IPS-18c (cell line): ENCODE measurements at regions not wholly inside any gene's neighbourhood (a gene's known extent, or its start where the extent isn't known, plus 50 kb on each side); places are given as distances from the start of the nearest gene placed in this dataset.

Experiments used
- H3K4me3 ChIP-seq: 2 replicates; pipeline ENCODE4 v1.7.0; 2013; ENCODE audit warnings: low read depth, mild to moderate bottlenecking, low read length, moderate library complexity; ENCODE audit not compliant: insufficient read depth
- H3K9me3 ChIP-seq: one replicate; pipeline ENCODE4 v1.6.1; 2013; ENCODE audit warnings: mild to moderate bottlenecking, low read length, moderate library complexity; ENCODE audit not compliant: control insufficient read depth, insufficient read depth

GRCh38 chr13:80751854-80752253 is 410.9 kb upstream of the SPRY2 start:
- H3K9me3 ChIP-seq = no peaks in the 10 kb centered on the region
- no peak overlapping the region for H3K4me3 ChIP-seq

GRCh38 chr13:80744147-80744914 is 403.4 kb upstream of the SPRY2 start:
- H3K4me3 ChIP-seq = no peak overlapping the region

GRCh38 chr13:80742033-80742432 is 401.1 kb upstream of the SPRY2 start:
- no peaks in the 10 kb centered on the region for H3K9me3 ChIP-seq

More at GRCh38 chr13:80744147-80744914, 403.4 kb upstream of the SPRY2 start:
- no peaks in the 10 kb centered on the region for H3K9me3 ChIP-seq

DNA sequence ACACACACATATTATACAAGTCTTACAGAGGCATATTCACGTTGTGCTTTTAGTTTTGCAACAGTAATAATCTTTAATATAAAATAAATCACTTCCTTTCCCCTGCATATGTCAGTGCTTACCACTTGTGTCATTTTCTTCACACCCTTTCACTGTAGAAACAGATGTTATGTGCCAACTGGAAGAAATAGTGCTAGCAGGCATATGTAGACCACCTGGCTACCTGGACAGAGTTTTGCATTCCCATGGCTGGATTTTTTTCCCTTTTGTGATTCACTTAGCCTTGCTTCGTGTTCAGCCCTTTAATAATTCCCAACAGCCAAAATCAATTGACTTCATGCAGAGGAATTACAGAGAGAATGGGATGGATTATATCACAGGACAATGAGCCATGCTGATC is 399.1 kb upstream of the SPRY2 start:
- H3K4me3 ChIP-seq = no peak overlapping the region
- H3K9me3 ChIP-seq = no peaks in the 10 kb centered on the region

More at GRCh38 chr13:80742033-80742432, 401.1 kb upstream of the SPRY2 start:
- no peak overlapping the region for H3K4me3 ChIP-seq

- no peak overlapping the region for H3K4me3 ChIP-seq
Observed at GRCh38 chr13:80737513-80737912, 396.6 kb upstream of the SPRY2 start.

GRCh38 chr13:80727321-80727975 is 386.5 kb upstream of the SPRY2 start:
- no peak overlapping the region for H3K4me3 ChIP-seq
- H3K9me3 ChIP-seq = no peaks in the 10 kb centered on the region

More at GRCh38 chr13:80737513-80737912, 396.6 kb upstream of the SPRY2 start:
- no peaks in the 10 kb centered on the region for H3K9me3 ChIP-seq

- Histone ChIP-seq H3K4me3 (no peak overlapping the region), H3K9me3 (no peaks in the 10 kb centered on the region)
Observed at GRCh38 chr13:80726868-80727267, 385.9 kb upstream of the SPRY2 start.

DNA sequence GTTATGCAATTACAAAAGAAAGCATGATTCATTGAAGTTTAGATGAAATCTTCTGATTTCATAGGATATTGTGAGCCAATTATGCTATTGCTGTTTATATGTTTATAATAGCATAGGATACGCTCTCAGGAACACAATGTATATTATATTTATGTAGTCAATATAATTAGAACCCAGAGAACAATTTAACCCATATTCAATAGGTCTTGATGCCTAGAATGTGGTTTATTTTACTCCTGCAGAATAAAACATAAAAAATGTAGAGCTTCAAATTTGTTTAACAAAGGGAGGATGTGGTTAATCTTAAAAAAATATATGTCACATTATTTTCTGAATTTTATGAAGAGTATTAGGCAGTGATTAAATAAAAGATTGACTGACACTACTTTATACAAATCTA is 380.8 kb upstream of the SPRY2 start:
- H3K4me3 ChIP-seq = no peak overlapping the region
- H3K9me3 ChIP-seq = no peaks in the 10 kb centered on the region

DNA sequence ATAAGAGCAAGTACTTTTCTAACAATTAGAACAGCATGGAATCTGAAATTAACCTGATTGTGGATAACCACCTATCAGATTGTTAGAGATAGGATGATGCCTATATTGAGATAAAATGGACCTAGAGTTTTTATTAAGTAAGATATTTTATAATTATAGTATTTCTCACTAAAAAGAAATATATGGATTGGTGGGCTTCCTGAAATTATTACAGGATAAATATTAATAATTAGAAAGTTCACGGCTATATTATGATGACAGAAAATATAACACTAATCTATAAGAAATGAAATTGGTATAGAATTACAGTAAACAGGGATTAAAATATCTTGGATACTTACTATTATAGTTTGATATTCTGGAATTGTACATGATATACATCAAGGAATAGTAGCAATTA is 378.0 kb upstream of the SPRY2 start:
- no peaks in the 10 kb centered on the region for H3K9me3 ChIP-seq
- H3K4me3 ChIP-seq = no peak overlapping the region

- no peak overlapping the region for H3K4me3 ChIP-seq
- no peaks in the 10 kb centered on the region for H3K9me3 ChIP-seq
Observed at GRCh38 chr13:80717776-80718175, 376.9 kb upstream of the SPRY2 start.

DNA sequence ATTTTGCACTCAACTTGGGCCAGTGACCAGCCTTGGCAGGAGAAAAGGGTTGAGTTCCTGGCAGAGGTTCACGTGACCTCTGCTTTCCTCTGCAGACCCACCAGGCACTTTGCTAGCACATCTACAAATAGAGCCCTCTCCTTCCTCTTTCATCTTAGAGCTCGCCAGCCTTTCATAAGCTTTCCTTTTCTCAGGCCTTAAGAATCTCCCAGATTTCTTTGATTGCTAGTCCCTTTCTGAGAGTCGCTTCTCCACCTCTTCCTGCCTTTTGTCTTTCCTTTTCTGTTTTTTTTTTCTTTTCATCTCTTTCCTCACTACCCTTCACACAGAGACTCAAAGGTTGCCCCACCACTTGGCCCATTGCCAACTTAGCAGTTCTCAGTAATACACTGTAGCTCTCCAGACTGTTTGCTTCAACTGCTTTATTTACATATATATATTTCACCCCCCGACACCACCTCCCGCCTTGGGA is 375.7 kb upstream of the SPRY2 start:
- H3K9me3 ChIP-seq = no peaks in the 10 kb centered on the region
- H3K4me3 ChIP-seq = no peak overlapping the region

DNA sequence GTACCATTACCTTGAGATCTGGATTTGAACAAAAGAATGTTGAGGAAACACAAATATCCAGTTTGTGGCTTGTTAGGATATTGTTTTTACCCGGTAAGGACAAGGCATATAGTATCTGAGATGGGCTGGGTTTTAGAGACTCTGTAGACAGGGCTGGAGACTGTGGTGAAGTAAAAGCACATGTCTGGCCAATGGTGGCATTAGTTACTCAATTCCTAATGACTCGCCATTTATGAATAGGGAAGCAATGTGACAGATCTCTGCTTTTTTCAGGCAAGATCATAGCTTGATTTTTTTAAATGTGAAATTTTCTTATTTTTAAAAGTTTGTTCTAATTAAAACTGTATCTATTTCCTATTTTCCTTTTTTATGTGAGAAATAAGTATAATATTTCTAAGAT is 371.1 kb upstream of the SPRY2 start:
- peaks cover 11% of the 10 kb centered on the region for H3K9me3 ChIP-seq
- H3K4me3 ChIP-seq = no peak overlapping the region

- H3K9me3 ChIP-seq = peaks cover 11% of the 10 kb centered on the region
- H3K4me3 ChIP-seq = no peak overlapping the region
Observed at GRCh38 chr13:80708791-80709190, 367.9 kb upstream of the SPRY2 start.

DNA sequence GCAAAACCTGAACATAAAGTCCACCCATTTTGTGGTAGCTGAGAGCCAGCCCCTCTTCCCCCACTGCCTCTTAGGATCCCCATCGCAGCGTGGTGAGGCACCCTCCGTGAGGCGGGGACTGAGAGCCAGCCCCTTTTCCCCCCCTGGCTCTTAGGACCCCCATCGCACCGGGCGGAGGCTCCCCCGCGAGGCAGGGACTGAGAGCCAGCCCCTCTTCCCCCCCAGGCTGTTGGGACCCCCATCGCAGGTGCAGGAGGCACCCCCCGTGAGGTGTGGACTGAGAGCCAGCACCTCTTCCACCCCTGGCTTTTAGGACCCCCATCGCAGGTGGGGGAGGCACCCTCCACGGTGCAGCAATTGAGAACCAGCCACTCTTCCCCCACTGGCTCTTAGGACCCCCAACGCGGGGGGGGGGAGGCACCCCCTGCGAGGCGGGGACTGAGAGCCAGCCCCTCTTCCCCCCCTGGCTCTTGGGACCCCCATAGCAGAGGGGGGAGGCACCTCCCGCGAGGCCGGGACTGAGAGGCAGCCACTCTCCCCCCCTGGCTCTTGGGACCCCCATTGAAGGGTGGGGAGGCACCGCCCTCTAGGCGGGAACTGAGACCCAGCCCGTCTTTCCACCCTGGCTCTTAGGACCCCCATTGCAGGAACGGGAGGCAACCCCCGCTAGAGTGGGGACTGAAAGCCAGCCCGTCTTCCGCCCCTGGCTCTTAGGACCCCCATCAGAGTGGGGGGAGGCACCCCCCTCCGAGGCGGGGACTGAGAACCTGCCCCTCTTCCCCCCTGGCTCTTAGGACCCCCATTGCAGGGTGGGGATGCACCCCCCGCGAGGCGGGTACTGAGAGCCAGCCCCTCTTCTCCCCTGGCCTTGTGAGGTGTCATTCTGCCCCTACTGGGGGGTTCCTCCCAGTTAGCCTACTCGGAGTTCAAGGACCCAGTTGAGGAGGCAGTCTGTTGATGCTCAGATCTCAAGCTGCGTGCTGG is 366.4 kb upstream of the SPRY2 start:
- H3K9me3 ChIP-seq = peaks cover 11% of the 10 kb centered on the region
- H3K4me3 ChIP-seq = no peak overlapping the region

DNA sequence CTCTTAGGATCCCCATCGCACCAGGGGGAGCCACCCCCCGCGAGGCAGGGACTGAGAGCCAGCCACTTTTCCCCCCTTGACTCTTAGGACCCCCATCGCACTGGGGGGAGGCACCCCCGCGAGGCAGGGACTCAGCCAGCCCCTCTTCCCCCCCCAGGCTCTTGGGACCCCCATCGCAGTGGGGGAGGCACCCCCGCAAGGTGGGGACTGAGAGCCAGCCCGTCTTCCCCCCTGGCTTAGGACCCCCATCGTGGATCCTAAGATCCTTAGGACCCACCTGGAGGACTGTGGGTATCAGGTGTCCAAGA is 365.2 kb upstream of the SPRY2 start:
- Histone ChIP-seq H3K9me3 (peaks cover 11% of the 10 kb centered on the region), H3K4me3 (no peak overlapping the region)

DNA sequence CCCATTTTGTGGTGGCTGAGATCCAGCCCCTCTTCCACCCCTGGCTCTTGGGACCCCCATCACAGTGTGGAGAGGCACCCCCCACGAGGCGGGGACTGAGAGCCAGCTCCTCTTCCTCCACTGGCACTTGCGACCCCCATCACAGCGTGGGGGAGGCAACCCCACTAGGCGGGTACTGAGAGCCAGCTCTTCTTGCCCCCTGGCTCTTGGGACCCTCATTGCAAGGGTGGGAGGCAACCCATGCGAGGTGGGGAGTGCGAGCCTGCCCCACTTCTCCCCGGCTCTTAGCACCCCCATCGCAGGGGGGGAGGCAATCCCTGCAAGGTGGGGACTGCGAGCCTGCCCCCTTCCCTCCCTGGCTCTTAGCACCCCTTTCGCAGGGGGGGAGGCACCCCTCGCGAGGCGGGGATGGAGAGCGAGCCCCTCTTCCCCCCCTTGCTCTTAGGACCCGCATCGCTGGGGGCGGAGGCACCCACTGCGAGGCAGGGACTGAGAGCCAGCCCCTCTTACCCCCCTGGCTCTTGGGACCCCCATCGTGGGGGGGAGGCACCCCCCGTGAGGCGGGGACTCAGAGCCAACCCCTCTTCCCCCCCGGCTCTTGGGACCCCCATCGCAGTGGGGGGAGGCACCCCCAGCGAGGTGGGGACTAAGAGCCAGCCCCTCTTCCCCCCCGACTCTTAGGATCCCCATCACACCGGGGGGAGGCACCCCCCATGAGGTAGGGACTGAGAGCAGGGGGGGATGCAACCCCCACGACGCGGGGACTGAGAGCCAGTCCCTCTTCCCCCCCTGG is 364.6 kb upstream of the SPRY2 start:
- H3K9me3 ChIP-seq = peaks cover 11% of the 10 kb centered on the region
- H3K4me3 ChIP-seq = no peak overlapping the region

DNA sequence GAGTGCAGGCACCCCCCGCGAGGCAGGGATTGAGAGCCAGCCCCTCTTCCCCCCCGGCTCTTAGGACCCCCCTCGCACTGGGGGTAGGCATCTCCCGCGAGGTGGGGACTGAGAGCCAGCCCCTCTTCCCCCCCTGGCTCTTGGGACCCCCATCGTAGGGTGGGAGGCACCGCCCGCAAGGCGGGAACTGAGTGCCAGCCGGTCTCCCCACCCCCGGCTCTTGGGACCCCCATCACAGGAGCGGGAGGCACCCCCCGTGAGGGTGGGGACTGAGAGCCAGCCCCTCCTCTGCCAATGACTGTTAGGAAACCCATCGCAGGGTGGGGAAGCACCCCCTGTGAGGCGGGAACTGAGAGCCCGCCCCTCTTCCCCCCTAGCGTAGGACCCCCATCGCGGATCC is 363.4 kb upstream of the SPRY2 start:
- Histone ChIP-seq H3K9me3 (peaks cover 11% of the 10 kb centered on the region), H3K4me3 (no peak overlapping the region)
